ENCODE measurements at regions not wholly inside any gene's neighbourhood (a gene's known extent, or its start where the extent isn't known, plus 50 kb on each side); places are given as distances from the start of the nearest gene placed in this dataset.

DNA sequence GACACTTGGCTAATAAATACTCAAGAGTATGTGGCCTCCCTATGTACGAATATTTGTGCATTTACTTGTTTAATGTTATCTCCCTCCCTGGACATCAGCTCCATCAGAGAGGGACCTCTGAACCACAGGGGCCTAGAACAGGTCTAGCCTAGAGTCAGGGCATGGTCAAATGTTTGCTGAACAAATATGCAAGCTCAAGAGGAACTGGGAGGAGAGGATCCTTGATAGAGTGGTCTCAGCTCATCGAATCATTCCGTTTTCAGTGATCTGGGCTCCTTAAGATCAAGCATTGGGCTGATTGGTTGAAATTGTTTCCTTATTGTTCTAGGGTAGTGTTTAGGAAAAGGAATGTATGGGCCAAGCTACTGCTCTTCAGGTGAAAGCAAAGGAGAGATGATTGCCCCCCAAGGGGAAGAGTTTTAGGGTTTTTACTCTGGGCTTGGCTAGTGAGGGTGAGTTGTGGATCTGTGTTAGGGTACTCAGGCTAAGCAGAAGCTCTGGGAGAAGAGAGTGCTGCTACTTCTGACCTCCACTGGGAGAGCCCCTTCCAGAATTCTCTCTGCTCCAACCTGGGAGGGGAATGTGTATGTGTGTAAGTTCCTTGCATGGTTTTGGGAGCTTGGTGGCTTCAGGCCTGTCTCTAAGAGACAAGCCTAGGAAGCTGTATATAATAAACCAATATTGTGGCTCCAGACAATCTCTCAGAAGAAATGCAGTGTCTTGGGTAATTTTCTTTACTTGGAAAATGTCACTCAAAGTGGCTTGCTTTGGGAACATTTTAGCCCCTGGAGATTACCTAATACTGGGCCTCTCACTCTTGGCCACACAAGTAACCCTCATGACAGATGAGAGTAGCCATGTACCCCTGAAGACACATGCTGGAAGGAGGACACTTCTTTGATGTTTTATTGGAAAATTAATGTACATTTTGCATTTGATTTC, 110.0 kb downstream of the EMX2 start:
- H2AFZ ChIP-seq (ENCODE audit: low read length) = no peak overlapping the region
- H3K4me1 ChIP-seq (ENCODE audit: control insufficient read depth in 2 of 2, insufficient read depth in 1 of 2, low read depth in 1 of 2, low read length in 2 of 2) = no peaks in the 10 kb centered on the region
- no CpG with 5 or more reads among the region's 3 CpGs for WGBS, 2 donors (ENCODE audit: extremely low coverage in 2 of 2, insufficient read length in 2 of 2, insufficient replicate concordance in 1 of 2)
- H3K9ac ChIP-seq (ENCODE audit: low read depth, low read length, poor library complexity) = no peak overlapping the region
- H3K36me3 ChIP-seq (replicated peaks in 1 of 2; ENCODE audit: control insufficient read depth in 2 of 2, insufficient read depth in 2 of 2, low read length in 2 of 2) = peaks cover 0 to 2% of the 10 kb centered on the region in 2 donors
- no peak overlapping the region for H2BK5ac ChIP-seq (ENCODE audit: low read length)
- H2AK5ac ChIP-seq (ENCODE audit: low read depth, low read length) = no peak overlapping the region
- no peak for DNase-seq (ENCODE audit: low spot score)
- no peak overlapping the region for H3K27ac ChIP-seq (replicated peaks; ENCODE audit: low read length)
- no peak overlapping the region for H2BK12ac ChIP-seq (ENCODE audit: low read length)
- no peak overlapping the region for H3K18ac ChIP-seq (ENCODE audit: low read length)
- no peak overlapping the region for H3K14ac ChIP-seq (ENCODE audit: low read length)
- no peak overlapping the region for H3K4ac ChIP-seq (ENCODE audit: low read length)
- no peaks in the 10 kb centered on the region for H3K79me1 ChIP-seq (ENCODE audit: low read depth, low read length)
- no peak overlapping the region for H2BK120ac ChIP-seq (ENCODE audit: low read depth, low read length)
- H4K91ac ChIP-seq (ENCODE audit: low read depth, low read length, poor library complexity) = no peak overlapping the region
- no peak overlapping the region for H2BK15ac ChIP-seq (ENCODE audit: low read length)
- H3K9me3 ChIP-seq (replicated peaks in 1 of 2; ENCODE audit: control insufficient read depth in 2 of 2, insufficient read depth in 1 of 2, low read depth in 1 of 2, low read length in 2 of 2) = peaks cover 0 to 4% of the 10 kb centered on the region in 2 donors
- H3K23ac ChIP-seq (ENCODE audit: low read depth, low read length, poor library complexity) = no peak overlapping the region
- no peak overlapping the region for H4K8ac ChIP-seq (ENCODE audit: low read depth, low read length)
- H3K27me3 ChIP-seq (ENCODE audit: control insufficient read depth in 3 of 3, insufficient read depth in 3 of 3, low read depth in 1 of 3, low read length in 3 of 3) = no peaks in the 10 kb centered on the region
- no peak overlapping the region for H3K4me3 ChIP-seq (ENCODE audit: low read length in 2 of 2)
- H3K4me2 ChIP-seq (ENCODE audit: insufficient read depth, low read length, poor library complexity, severe bottlenecking) = no peak overlapping the region

DNA sequence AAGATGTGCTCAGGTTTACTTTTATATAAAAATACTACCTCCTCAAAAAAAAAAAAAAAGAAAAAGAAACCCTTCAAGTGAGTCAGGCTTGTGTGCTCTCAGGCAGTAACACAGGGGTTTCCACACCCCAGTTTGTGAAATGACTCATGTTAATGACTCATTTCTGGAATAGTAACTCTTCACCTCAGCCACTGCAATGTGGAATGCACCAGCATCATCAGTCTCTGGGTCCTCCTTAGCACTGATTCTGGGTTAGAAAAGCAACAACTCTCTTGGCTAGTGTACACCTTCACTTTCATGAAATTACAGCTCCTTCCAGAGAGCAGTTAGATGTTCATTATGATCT, 110.6 kb downstream of the EMX2 start:
- Histone ChIP-seq H3K36me3 (replicated peaks in 1 of 2; ENCODE audit: control insufficient read depth in 2 of 2, insufficient read depth in 2 of 2, low read length in 2 of 2) (peaks cover 0 to 2% of the 10 kb centered on the region in 2 donors), H3K14ac (ENCODE audit: low read length) (no peak overlapping the region), H4K8ac (ENCODE audit: low read depth, low read length) (no peak overlapping the region), H2BK120ac (ENCODE audit: low read depth, low read length) (no peak overlapping the region), H3K23ac (ENCODE audit: low read depth, low read length, poor library complexity) (no peak overlapping the region), H2AFZ (ENCODE audit: low read length) (no peak overlapping the region), H3K4me1 (ENCODE audit: control insufficient read depth in 2 of 2, insufficient read depth in 1 of 2, low read depth in 1 of 2, low read length in 2 of 2) (no peaks in the 10 kb centered on the region), H3K27me3 (ENCODE audit: control insufficient read depth in 3 of 3, insufficient read depth in 3 of 3, low read depth in 1 of 3, low read length in 3 of 3) (no peaks in the 10 kb centered on the region), H3K4me2 (ENCODE audit: insufficient read depth, low read length, poor library complexity, severe bottlenecking) (no peak overlapping the region), H2BK15ac (ENCODE audit: low read length) (no peak overlapping the region), H3K4me3 (ENCODE audit: low read length in 2 of 2) (no peak overlapping the region), H2AK5ac (ENCODE audit: low read depth, low read length) (no peak overlapping the region), H4K91ac (ENCODE audit: low read depth, low read length, poor library complexity) (no peak overlapping the region), H2BK12ac (ENCODE audit: low read length) (no peak overlapping the region), H3K9me3 (replicated peaks in 1 of 2; ENCODE audit: control insufficient read depth in 2 of 2, insufficient read depth in 1 of 2, low read depth in 1 of 2, low read length in 2 of 2) (peaks cover 0 to 4% of the 10 kb centered on the region in 2 donors), H3K18ac (ENCODE audit: low read length) (no peak overlapping the region), H2BK5ac (ENCODE audit: low read length) (no peak overlapping the region), H3K9ac (ENCODE audit: low read depth, low read length, poor library complexity) (no peak overlapping the region), H3K79me1 (ENCODE audit: low read depth, low read length) (no peaks in the 10 kb centered on the region), H3K4ac (ENCODE audit: low read length) (no peak overlapping the region), H3K27ac (replicated peaks; ENCODE audit: low read length) (no peak overlapping the region)
- no peak for DNase-seq (ENCODE audit: low spot score)

GRCh38 chr10:117654105-117654504, 111.6 kb downstream of the EMX2 start:
- Histone ChIP-seq H2AFZ (ENCODE audit: low read length) (no peak overlapping the region), H3K9me3 (replicated peaks in 1 of 2; ENCODE audit: control insufficient read depth in 2 of 2, insufficient read depth in 1 of 2, low read depth in 1 of 2, low read length in 2 of 2) (peaks cover 0 to 4% of the 10 kb centered on the region in 2 donors), H4K91ac (ENCODE audit: low read depth, low read length, poor library complexity) (no peak overlapping the region), H2BK120ac (ENCODE audit: low read depth, low read length) (no peak overlapping the region), H2BK15ac (ENCODE audit: low read length) (no peak overlapping the region), H3K79me1 (ENCODE audit: low read depth, low read length) (no peaks in the 10 kb centered on the region), H3K14ac (ENCODE audit: low read length) (no peak overlapping the region), H2BK5ac (ENCODE audit: low read length) (no peak overlapping the region), H4K8ac (ENCODE audit: low read depth, low read length) (no peak overlapping the region), H3K4ac (ENCODE audit: low read length) (no peak overlapping the region), H3K9ac (ENCODE audit: low read depth, low read length, poor library complexity) (no peak overlapping the region), H3K4me3 (ENCODE audit: low read length in 2 of 2) (no peak overlapping the region), H2BK12ac (ENCODE audit: low read length) (no peak overlapping the region), H3K23ac (ENCODE audit: low read depth, low read length, poor library complexity) (no peak overlapping the region), H3K27me3 (ENCODE audit: control insufficient read depth in 3 of 3, insufficient read depth in 3 of 3, low read depth in 1 of 3, low read length in 3 of 3) (no peaks in the 10 kb centered on the region), H3K36me3 (replicated peaks in 1 of 2; ENCODE audit: control insufficient read depth in 2 of 2, insufficient read depth in 2 of 2, low read length in 2 of 2) (peaks cover 0 to 2% of the 10 kb centered on the region in 2 donors), H3K27ac (replicated peaks; ENCODE audit: low read length) (no peak overlapping the region), H3K18ac (ENCODE audit: low read length) (no peak overlapping the region), H3K4me2 (ENCODE audit: insufficient read depth, low read length, poor library complexity, severe bottlenecking) (no peak overlapping the region), H2AK5ac (ENCODE audit: low read depth, low read length) (no peak overlapping the region), H3K4me1 (ENCODE audit: control insufficient read depth in 2 of 2, insufficient read depth in 1 of 2, low read depth in 1 of 2, low read length in 2 of 2) (no peaks in the 10 kb centered on the region)
- no peak for DNase-seq (ENCODE audit: low spot score)

DNA sequence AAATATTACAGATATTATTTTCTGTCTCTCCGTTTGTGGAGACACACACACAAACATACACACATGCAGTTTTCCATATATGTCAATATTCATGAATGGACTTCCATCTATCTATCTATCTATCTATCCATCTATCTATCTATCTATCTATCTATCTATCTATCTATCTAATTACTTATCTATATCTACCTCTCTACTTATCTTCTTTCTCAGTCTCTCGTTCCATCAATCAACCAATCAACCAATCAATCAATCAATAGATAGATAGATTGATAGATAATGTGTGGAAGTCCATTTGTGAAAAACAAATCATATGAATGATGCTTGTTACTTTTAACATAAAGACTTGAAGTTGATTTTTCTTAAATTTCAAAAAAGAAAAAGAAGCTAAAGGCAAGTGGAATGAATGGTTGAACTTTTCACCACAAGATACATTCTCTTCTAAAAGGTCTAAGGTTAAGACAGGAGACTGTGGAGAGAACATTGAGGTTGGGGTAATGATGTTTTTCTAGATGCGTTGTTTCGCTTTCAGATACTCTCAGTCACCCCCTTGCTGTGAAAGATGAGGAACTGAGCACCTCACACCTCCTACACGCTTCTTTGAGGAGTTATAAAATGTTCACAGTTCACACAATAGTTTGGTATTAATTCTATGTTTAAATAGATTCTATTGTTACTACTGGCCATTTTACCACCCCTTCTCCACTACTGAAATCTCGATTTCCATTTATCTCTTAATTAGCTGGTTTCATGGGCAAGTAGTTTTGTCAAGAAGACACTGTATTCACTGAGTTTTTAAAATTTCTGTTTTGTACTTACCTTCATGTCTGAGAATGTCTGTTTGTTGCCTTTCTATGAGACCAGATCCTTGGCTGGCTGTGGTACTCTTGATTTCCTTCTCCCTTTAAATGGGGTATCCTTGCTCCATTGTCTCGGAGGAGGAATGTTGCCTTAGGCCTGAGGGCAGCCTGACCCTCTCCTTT, 114.1 kb downstream of the EMX2 start:
- Histone ChIP-seq H3K36me3 (replicated peaks in 1 of 2; ENCODE audit: control insufficient read depth in 2 of 2, insufficient read depth in 2 of 2, low read length in 2 of 2) (peaks cover 0 to 2% of the 10 kb centered on the region in 2 donors), H3K9ac (ENCODE audit: low read depth, low read length, poor library complexity) (no peak overlapping the region), H3K18ac (ENCODE audit: low read length) (no peak overlapping the region), H3K79me1 (ENCODE audit: low read depth, low read length) (no peaks in the 10 kb centered on the region), H2BK120ac (ENCODE audit: low read depth, low read length) (no peak overlapping the region), H4K8ac (ENCODE audit: low read depth, low read length) (no peak overlapping the region), H3K4ac (ENCODE audit: low read length) (no peak overlapping the region), H2BK12ac (ENCODE audit: low read length) (no peak overlapping the region), H3K23ac (ENCODE audit: low read depth, low read length, poor library complexity) (no peak overlapping the region), H2BK5ac (ENCODE audit: low read length) (no peak overlapping the region), H2AFZ (ENCODE audit: low read length) (no peak overlapping the region), H2AK5ac (ENCODE audit: low read depth, low read length) (no peak overlapping the region), H3K4me2 (ENCODE audit: insufficient read depth, low read length, poor library complexity, severe bottlenecking) (no peak overlapping the region), H3K14ac (ENCODE audit: low read length) (no peak overlapping the region), H2BK15ac (ENCODE audit: low read length) (no peak overlapping the region), H3K9me3 (replicated peaks in 1 of 2; ENCODE audit: control insufficient read depth in 2 of 2, insufficient read depth in 1 of 2, low read depth in 1 of 2, low read length in 2 of 2) (peaks cover 0 to 4% of the 10 kb centered on the region in 2 donors), H3K4me1 (ENCODE audit: control insufficient read depth in 2 of 2, insufficient read depth in 1 of 2, low read depth in 1 of 2, low read length in 2 of 2) (no peaks in the 10 kb centered on the region), H4K91ac (ENCODE audit: low read depth, low read length, poor library complexity) (no peak overlapping the region), H3K27ac (replicated peaks; ENCODE audit: low read length) (no peak overlapping the region), H3K4me3 (ENCODE audit: low read length in 2 of 2) (no peak overlapping the region), H3K27me3 (ENCODE audit: control insufficient read depth in 3 of 3, insufficient read depth in 3 of 3, low read depth in 1 of 3, low read length in 3 of 3) (no peaks in the 10 kb centered on the region)
- WGBS, 2 donors (ENCODE audit: extremely low coverage in 2 of 2, insufficient read length in 2 of 2, insufficient replicate concordance in 1 of 2) = 100% methylated on average over 1 of the region's 7 CpGs
- no peak for DNase-seq (ENCODE audit: low spot score)
